IMR-90 (cell line): ENCODE measurements at regions not wholly inside any gene's neighbourhood (a gene's known extent, or its start where the extent isn't known, plus 50 kb on each side); places are given as distances from the start of the nearest gene placed in this dataset.

ENCODE experiments used
- ATAC-seq: fragments of 200-7000 bp; cut with Tn5 transposase; 2 replicates; pipeline ENCODE4 v1.9.1; 2020; ENCODE audit warnings: low read depth, mild to moderate bottlenecking, moderate library complexity
- BruUV-seq: library from RNA; stranded (reverse); fragments of 400-500 nt; replicated peaks from 2 replicates; lab custom pipeline; 2021; lab: Mats Ljungman, UMichigan
- CTCF ChIA-PET: fragments of 300-600 bp; formaldehyde crosslinking; extraction: SDS; loops from one replicate; lab custom pipeline; 2021; ENCODE audit warnings: antibody characterized with exemption; lab: Yijun Ruan, JAX
- POLR2A ChIA-PET: fragments of 300-600 bp; sonication (Branson Sonifier 250); formaldehyde crosslinking; loops from one replicate; lab custom pipeline; 2022; ENCODE audit warnings: antibody characterized with exemption; ENCODE audit not compliant: unreplicated experiment; lab: Charles Lee
- DNase-seq: peaks from one replicate; pipeline ENCODE4 v3.0.0; 2013
- H2AFZ ChIP-seq: replicated peaks from 2 replicates; pipeline ENCODE3; 2013; ENCODE audit warnings: low read length, mild to moderate bottlenecking; ENCODE audit not compliant: poor library complexity
- H2AK5ac ChIP-seq: 2 replicates; pipeline ENCODE4 v1.6.1; 2013; ENCODE audit warnings: low read depth, low read length, inconsistent platforms
- H2AK9ac ChIP-seq: replicated peaks from 2 replicates; pipeline ENCODE3; 2013; ENCODE audit warnings: mild to moderate bottlenecking, low read depth, low read length, moderate library complexity; ENCODE audit not compliant: poor library complexity
- H2BK120ac ChIP-seq: 2 replicates; pipeline ENCODE4 v1.6.1; 2013; ENCODE audit warnings: low read depth, low read length, inconsistent platforms
- H2BK15ac ChIP-seq: 3 replicates; pipeline ENCODE4 v1.6.1; 2013; ENCODE audit warnings: low read depth, low read length, inconsistent platforms
- H2BK20ac ChIP-seq: 2 replicates; pipeline ENCODE4 v1.6.1; 2013; ENCODE audit warnings: low read depth, mild to moderate bottlenecking, inconsistent platforms, low read length, moderate library complexity
- H2BK5ac ChIP-seq: 2 replicates; pipeline ENCODE4 v1.6.1; 2013; ENCODE audit warnings: mild to moderate bottlenecking, low read depth, low read length, inconsistent platforms; ENCODE audit not compliant: poor library complexity, severe bottlenecking
- H3K14ac ChIP-seq: replicated peaks from 2 replicates; pipeline ENCODE4 v1.6.1; 2013; ENCODE audit warnings: low read depth, low read length, inconsistent platforms
- H3K18ac ChIP-seq: 2 replicates; pipeline ENCODE4 v1.6.1; 2013; ENCODE audit warnings: low read depth, low read length, control low read depth
- H3K23ac ChIP-seq: 2 replicates; pipeline ENCODE4 v1.6.1; 2013; ENCODE audit warnings: low read depth, low read length, inconsistent platforms
- H3K27ac ChIP-seq: 2 replicates; pipeline ENCODE4 v1.5.1; 2013; ENCODE audit warnings: mild to moderate bottlenecking, control low read depth, low read length; ENCODE audit not compliant: insufficient read depth
- H3K27me3 ChIP-seq: 2 replicates; pipeline ENCODE4 v1.6.1; 2013; ENCODE audit warnings: low read length; ENCODE audit not compliant: control insufficient read depth, insufficient read depth
- H3K36me3 ChIP-seq: 2 replicates; pipeline ENCODE4 v1.6.1; 2013; ENCODE audit warnings: low read length, mixed read lengths; ENCODE audit not compliant: control insufficient read depth, insufficient read depth
- H3K4ac ChIP-seq: 2 replicates; pipeline ENCODE4 v1.6.1; 2013; ENCODE audit warnings: low read depth, low read length, inconsistent platforms
- H3K4me1 ChIP-seq: 2 replicates; pipeline ENCODE4 v1.6.1; 2013; ENCODE audit warnings: low read length, mixed read lengths; ENCODE audit not compliant: control insufficient read depth, insufficient read depth
- H3K4me2 ChIP-seq: 2 replicates; pipeline ENCODE4 v1.6.1; 2013; ENCODE audit warnings: low read depth, mild to moderate bottlenecking, control low read depth, low read length, moderate library complexity
- H3K4me3 ChIP-seq: 2 replicates; pipeline ENCODE4 v1.5.1; 2013; ENCODE audit warnings: low read depth, mild to moderate bottlenecking, control low read depth, low read length, moderate library complexity; ENCODE audit not compliant: insufficient read depth
- H3K56ac ChIP-seq: 2 replicates; pipeline ENCODE4 v1.6.1; 2013; ENCODE audit warnings: low read length, inconsistent platforms; ENCODE audit not compliant: insufficient read depth; ENCODE audit errors: extremely low read depth
- H3K79me1 ChIP-seq, 2 experiments: 2 replicates each; pipeline ENCODE4 v1.6.1; 2013; ENCODE audit warnings: low read length in 2 of 2, inconsistent platforms in 1 of 2, low read depth in 1 of 2
- H3K9ac ChIP-seq: 2 replicates; pipeline ENCODE4 v1.6.1; 2013; ENCODE audit warnings: low read depth, low read length, control low read depth
- H3K9me1 ChIP-seq: 2 replicates; pipeline ENCODE4 v1.6.1; 2013; ENCODE audit warnings: low read length, inconsistent platforms; ENCODE audit not compliant: insufficient read depth
- H3K9me3 ChIP-seq: 2 replicates; pipeline ENCODE4 v1.6.1; 2013; ENCODE audit warnings: low read length; ENCODE audit not compliant: control insufficient read depth, insufficient read depth
- H4K20me1 ChIP-seq: 2 replicates; pipeline ENCODE4 v1.6.1; 2013; ENCODE audit warnings: low read length, inconsistent platforms; ENCODE audit not compliant: insufficient read depth
- H4K5ac ChIP-seq: 2 replicates; pipeline ENCODE4 v1.6.1; 2013; ENCODE audit warnings: mild to moderate bottlenecking, low read depth, low read length, control low read depth
- H4K8ac ChIP-seq, 2 experiments: 2 replicates each; pipeline ENCODE4 v1.6.1; 2013; ENCODE audit warnings: low read depth in 2 of 2, low read length in 2 of 2, control low read depth in 1 of 2, inconsistent platforms in 1 of 2
- H4K91ac ChIP-seq: 2 replicates; pipeline ENCODE4 v1.6.1; 2013; ENCODE audit warnings: low read depth, low read length, inconsistent platforms; ENCODE audit not compliant: insufficient read depth
- BHLHE40 ChIP-seq: fragments of 150-350 bp; IDR thresholded peaks from 2 replicates; pipeline ENCODE4 v1.6.1; 2016; ENCODE audit warnings: mild to moderate bottlenecking, low read depth, low read length
- CHD1 ChIP-seq: IDR thresholded peaks from 2 replicates; pipeline ENCODE4 v1.6.1; 2012; ENCODE audit warnings: low read depth, low read length, improper control_type of control experiment
- NFE2L2 ChIP-seq: fragments of 150-350 bp; IDR thresholded peaks from 2 replicates; pipeline ENCODE4 v1.6.1; 2016; ENCODE audit warnings: low read depth, mild to moderate bottlenecking, low read length
- RAD21 ChIP-seq: IDR thresholded peaks from 2 replicates; pipeline ENCODE4 v1.6.1; 2012; ENCODE audit warnings: low read length, improper control_type of control experiment
- RFX5 ChIP-seq: IDR thresholded peaks from 2 replicates; pipeline ENCODE4 v1.8.0; 2012; ENCODE audit warnings: low read depth, mild to moderate bottlenecking, low read length, moderate library complexity
- SMC3 ChIP-seq: fragments of 150-350 bp; IDR thresholded peaks from 2 replicates; pipeline ENCODE4 v1.6.1; 2016; ENCODE audit warnings: low read depth, mild to moderate bottlenecking, antibody characterized with exemption, low read length, moderate library complexity
- WGBS, 2 experiments: methylation state at CpG; one replicate each; pipeline versions ENCODE4 v1.1.5 to v1.1.7; 2013; ENCODE audit warnings: missing lambda C conversion rate in 2 of 2; ENCODE audit not compliant: insufficient read length in 1 of 2; ENCODE audit errors: extremely low coverage in 2 of 2; 5-methylcytosine and 5-hydroxymethylcytosine counted together
- dilution Hi-C: fragments of 300-500 bp; cut with HindIII; formaldehyde crosslinking; loops from one replicate; pipeline ENCODE4 v1.14.3; 2018; ENCODE audit warnings: low sequenced_read_pairs; ENCODE audit not compliant: unreplicated experiment
- in situ Hi-C: fragments of 300-500 bp; cut with MboI; formaldehyde crosslinking; loops from 3 replicates; pipeline ENCODE4 v1.14.3; 2019; ENCODE audit warnings: low sequenced_read_pairs, inconsistent platforms, mixed read lengths
- intact Hi-C: fragments of 100-400 bp; cut with micrococcal nuclease; formaldehyde crosslinking; loops from 2 replicates; pipeline ENCODE4 v1.10.0; 2022
- TF ChIP-seq, protein P1 (sequence below): fragments of 150-350 bp; IDR thresholded peaks from 2 replicates; pipeline ENCODE4 v1.6.1; 2017; ENCODE audit warnings: mild to moderate bottlenecking, antibody characterized with exemption, low read length, low read depth
- TF ChIP-seq, protein P2 (sequence below): fragments of 150-350 bp; IDR thresholded peaks from 2 replicates; pipeline ENCODE4 v1.6.1; 2016; ENCODE audit warnings: low read depth, mild to moderate bottlenecking, low read length, moderate library complexity, borderline replicate concordance

DNA sequence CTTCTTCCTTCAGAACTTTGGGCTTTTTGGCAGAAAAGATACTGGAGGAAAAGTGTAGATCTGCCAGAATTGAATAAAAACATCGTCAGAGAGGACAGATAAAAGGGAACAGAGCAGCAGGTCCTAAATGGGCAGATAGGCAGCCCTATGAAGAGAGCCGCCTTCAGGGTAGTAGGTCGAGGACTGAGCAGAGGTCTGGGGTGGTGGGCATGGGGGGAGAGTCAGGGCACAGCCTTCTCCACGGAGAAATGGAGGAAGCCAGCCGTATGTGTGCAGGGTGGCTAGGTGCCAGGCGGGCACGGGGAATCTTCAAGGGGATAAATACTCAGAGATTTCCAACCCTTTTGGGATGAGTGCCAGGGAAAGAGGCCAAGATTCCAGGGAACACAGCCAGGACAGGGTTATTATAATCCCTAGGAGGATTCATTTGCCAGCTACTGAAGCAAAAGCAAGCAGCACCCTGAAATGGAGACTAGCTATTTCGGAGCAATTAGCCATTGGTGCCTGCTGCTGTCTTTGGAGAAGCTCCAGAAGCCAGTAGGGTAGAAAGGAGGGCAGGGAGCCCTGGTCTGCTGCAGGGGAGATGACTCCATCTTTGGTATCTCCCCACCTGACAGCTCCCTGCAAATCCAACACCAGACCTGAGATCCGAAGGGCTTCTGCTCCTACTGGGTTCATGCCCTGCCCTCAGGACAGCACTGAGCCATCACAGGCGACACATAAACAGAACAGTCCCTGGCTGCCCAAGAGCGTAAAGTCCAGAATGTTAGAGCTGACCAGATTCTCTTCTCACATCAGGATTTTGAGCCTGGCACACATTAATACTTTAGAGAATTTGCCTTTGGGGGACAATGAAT is 174.5 kb upstream of the NTM start:
- H3K4me2 ChIP-seq: peak overlapping the region; percentile 33; the same call in 1 of the 2 replicates
- no peak overlapping the region for H2BK20ac ChIP-seq
- no peak overlapping the region for H3K23ac ChIP-seq
- ATAC-seq (peak; percentile 29), DNase-seq (peak; percentile 25)
- no peak overlapping the region for H3K27ac ChIP-seq
- H3K4ac ChIP-seq: no peak overlapping the region
- TF ChIP-seq RAD21 (no peak), NFE2L2 (no peak), BHLHE40 (peak; percentile 35; the same call in 1 of the 2 replicates), CHD1 (no peak), RFX5 (no peak), SMC3 (no peak)
- TF ChIP-seq, protein P1, sequence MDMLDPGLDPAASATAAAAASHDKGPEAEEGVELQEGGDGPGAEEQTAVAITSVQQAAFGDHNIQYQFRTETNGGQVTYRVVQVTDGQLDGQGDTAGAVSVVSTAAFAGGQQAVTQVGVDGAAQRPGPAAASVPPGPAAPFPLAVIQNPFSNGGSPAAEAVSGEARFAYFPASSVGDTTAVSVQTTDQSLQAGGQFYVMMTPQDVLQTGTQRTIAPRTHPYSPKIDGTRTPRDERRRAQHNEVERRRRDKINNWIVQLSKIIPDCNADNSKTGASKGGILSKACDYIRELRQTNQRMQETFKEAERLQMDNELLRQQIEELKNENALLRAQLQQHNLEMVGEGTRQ: no peak
- TF ChIP-seq, protein P2, sequence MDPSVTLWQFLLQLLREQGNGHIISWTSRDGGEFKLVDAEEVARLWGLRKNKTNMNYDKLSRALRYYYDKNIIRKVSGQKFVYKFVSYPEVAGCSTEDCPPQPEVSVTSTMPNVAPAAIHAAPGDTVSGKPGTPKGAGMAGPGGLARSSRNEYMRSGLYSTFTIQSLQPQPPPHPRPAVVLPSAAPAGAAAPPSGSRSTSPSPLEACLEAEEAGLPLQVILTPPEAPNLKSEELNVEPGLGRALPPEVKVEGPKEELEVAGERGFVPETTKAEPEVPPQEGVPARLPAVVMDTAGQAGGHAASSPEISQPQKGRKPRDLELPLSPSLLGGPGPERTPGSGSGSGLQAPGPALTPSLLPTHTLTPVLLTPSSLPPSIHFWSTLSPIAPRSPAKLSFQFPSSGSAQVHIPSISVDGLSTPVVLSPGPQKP: no peak
- H3K14ac ChIP-seq: no peak overlapping the region
- ChIA-PET POLR2A (no interaction called here), CTCF (interaction anchor here (0.6 to 1.1 kb wide), 3 partner anchors 13 to 170 kb away, joined by 3 read pairs; no protein-coding TSS in a partner anchor)
- H2AK5ac ChIP-seq: no peak overlapping the region
- peaks cover 48% of the 10 kb centered on the region for H3K27me3 ChIP-seq
- BruUV-seq: no TSS peak
- H3K9ac ChIP-seq: no peak overlapping the region
- no peak overlapping the region for H3K18ac ChIP-seq
- H3K9me3 ChIP-seq: no peaks in the 10 kb centered on the region
- H3K9me1 ChIP-seq: no peaks in the 10 kb centered on the region
- no peak overlapping the region for H2AFZ ChIP-seq
- no peak overlapping the region for H2AK9ac ChIP-seq
- intact Hi-C loops: no loop called here
- in situ Hi-C loops: no loop called here
- H2BK15ac ChIP-seq: no peak overlapping the region
- no peaks in the 10 kb centered on the region for H3K36me3 ChIP-seq
- H3K79me1 ChIP-seq: no peaks in the 10 kb centered on the region
- no peak overlapping the region for H4K5ac ChIP-seq
- dilution Hi-C loops: no loop called here
- H4K8ac ChIP-seq: no peak overlapping the region
- no peak overlapping the region for H4K91ac ChIP-seq
- H2BK5ac ChIP-seq: no peak overlapping the region
- no peak overlapping the region for H3K56ac ChIP-seq
- 6% methylated on average over 6 of the region's 11 CpGs; no CpG with 5 or more reads in 1 of the 2 experiments for WGBS, 2 experiments
- H2BK120ac ChIP-seq: no peak overlapping the region
- no peak overlapping the region for H3K4me3 ChIP-seq
- no peaks in the 10 kb centered on the region for H4K20me1 ChIP-seq
- H3K4me1 ChIP-seq: 0 out of 2 replicates have a peak, but pooled peaks cover 2% of the 10 kb centered on the region
